NCI-H526 treated with DMSO at 0.1 percent for 48 hours (cell line): ENCODE measurements at regions not wholly inside any gene's neighbourhood (a gene's known extent, or its start where the extent isn't known, plus 50 kb on each side); places are given as distances from the start of the nearest gene placed in this dataset.

Source experiments
- DNase-seq: peaks from one replicate; lab custom pipeline; 2025; lab: John Stamatoyannopoulos, UW

GRCh38 chr12:13595536-13596443 lies 385.6 kb downstream of the GRIN2B start:
- peak; percentile 88 for DNase-seq

GRCh38 chr12:13594731-13595514 lies 386.5 kb downstream of the GRIN2B start:
- DNase-seq = no peak

GRCh38 chr12:13592063-13592942 lies 389.1 kb downstream of the GRIN2B start:
- no peak for DNase-seq

- DNase-seq = no peak
Measured at GRCh38 chr12:13591488-13591887, 389.9 kb downstream of the GRIN2B start.

- no peak for DNase-seq
Measured at GRCh38 chr12:13591059-13591458, 390.3 kb downstream of the GRIN2B start.

- DNase-seq = no peak
Measured at GRCh38 chr12:13588574-13588973, 392.0 kb downstream of the EMP1 start.

- DNase-seq = no peak
Measured at GRCh38 chr12:13587721-13588390, 391.3 kb downstream of the EMP1 start.

- no peak for DNase-seq
Measured at GRCh38 chr12:13586361-13586760, 389.8 kb downstream of the EMP1 start.

- no peak for DNase-seq
Measured at GRCh38 chr12:13584541-13584940, 388.0 kb downstream of the EMP1 start.

GRCh38 chr12:13583630-13584029 lies 387.1 kb downstream of the EMP1 start:
- DNase-seq = no peak

- DNase-seq = no peak
Measured at GRCh38 chr12:13582421-13582820, 385.9 kb downstream of the EMP1 start.

- no peak for DNase-seq
Measured at GRCh38 chr12:13581031-13581430, 384.5 kb downstream of the EMP1 start.

GRCh38 chr12:13580206-13580605 lies 383.7 kb downstream of the EMP1 start:
- no peak for DNase-seq

- no peak for DNase-seq
Measured at GRCh38 chr12:13576935-13577500, 380.5 kb downstream of the EMP1 start.

GRCh38 chr12:13573698-13574321 lies 377.3 kb downstream of the EMP1 start:
- DNase-seq = no peak

- DNase-seq = no peak
Measured at GRCh38 chr12:13571035-13571434, 374.5 kb downstream of the EMP1 start.

- DNase-seq = no peak
Measured at GRCh38 chr12:13570005-13570694, 373.6 kb downstream of the EMP1 start.

- DNase-seq = no peak
Measured at GRCh38 chr12:13566292-13566691, 369.8 kb downstream of the EMP1 start.

- no peak for DNase-seq
Measured at GRCh38 chr12:13564266-13564810, 367.8 kb downstream of the EMP1 start.

GRCh38 chr12:13563743-13564125 lies 367.2 kb downstream of the EMP1 start:
- DNase-seq = no peak
